ENCODE measurements at regions not wholly inside any gene's neighbourhood (a gene's known extent, or its start where the extent isn't known, plus 50 kb on each side); places are given as distances from the start of the nearest gene placed in this dataset.
"Not testable (repeated sequence)": the region's sequence is repeated elsewhere in the genome, so short reads cannot be mapped to it uniquely, and the experiment has no call there.

DNA sequence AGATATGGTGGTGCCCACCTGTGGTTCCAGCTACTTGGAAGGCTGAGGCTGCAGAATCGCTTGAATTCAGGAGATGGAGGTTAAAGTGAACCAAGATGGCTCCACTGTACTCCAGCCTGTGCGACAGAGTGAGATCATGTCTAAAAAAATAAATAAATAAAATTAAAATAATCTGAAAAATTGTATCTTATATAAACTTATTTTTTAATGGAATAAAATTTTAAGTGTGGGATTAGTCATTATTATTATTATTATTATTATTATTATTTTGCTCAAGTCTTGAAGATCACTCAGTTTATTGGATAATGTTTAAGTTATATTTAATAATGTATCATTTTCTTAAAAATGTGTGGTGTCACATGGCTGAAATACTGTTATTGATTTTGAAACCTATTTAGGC is 688.0 kb upstream of the COX7C start:
- Mint-ChIP-seq H3K27me3 (no peaks in the 10 kb centered on the region), H3K36me3 (ENCODE audit: low read depth) (no peaks in the 10 kb centered on the region), H3K4me1 (ENCODE audit: low read depth) (no peaks in the 10 kb centered on the region), H3K9me3 (peaks cover 5% of the 10 kb centered on the region), H3K4me3 (no peak overlapping the region), H3K27ac (no peak overlapping the region)

- Mint-ChIP-seq H3K27me3 (no peaks in the 10 kb centered on the region), H3K4me3 (no peak overlapping the region), H3K4me1 (ENCODE audit: low read depth) (no peaks in the 10 kb centered on the region), H3K9me3 (no peaks in the 10 kb centered on the region), H3K27ac (no peak overlapping the region), H3K36me3 (ENCODE audit: low read depth) (no peaks in the 10 kb centered on the region)
These were observed 686.5 kb upstream of the COX7C start for GRCh38 chr5:85931220-85931619.

DNA sequence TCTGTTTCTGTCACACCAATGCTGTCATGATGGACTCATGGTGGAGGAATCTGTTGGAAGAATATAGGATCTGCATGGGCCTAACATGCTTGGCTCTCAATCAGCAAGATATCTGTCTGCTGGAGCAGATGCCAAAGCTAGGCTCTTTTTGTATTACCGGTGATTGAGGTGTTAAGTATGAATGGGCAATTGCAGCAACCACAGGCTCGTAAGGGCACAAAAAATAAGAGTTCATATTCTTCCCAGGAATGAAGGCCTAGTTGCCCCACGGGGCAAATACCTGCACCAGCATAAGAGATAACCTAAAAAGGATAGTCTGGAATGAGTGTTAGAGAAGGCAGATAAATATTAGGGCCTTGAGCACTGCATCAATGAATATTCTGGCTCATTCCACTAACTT is 679.5 kb upstream of the COX7C start:
- Mint-ChIP-seq H3K4me1 (ENCODE audit: low read depth) (no peaks in the 10 kb centered on the region), H3K27me3 (no peaks in the 10 kb centered on the region), H3K36me3 (ENCODE audit: low read depth) (no peaks in the 10 kb centered on the region), H3K27ac (no peak overlapping the region), H3K9me3 (peaks cover 3% of the 10 kb centered on the region), H3K4me3 (no peak overlapping the region)

DNA sequence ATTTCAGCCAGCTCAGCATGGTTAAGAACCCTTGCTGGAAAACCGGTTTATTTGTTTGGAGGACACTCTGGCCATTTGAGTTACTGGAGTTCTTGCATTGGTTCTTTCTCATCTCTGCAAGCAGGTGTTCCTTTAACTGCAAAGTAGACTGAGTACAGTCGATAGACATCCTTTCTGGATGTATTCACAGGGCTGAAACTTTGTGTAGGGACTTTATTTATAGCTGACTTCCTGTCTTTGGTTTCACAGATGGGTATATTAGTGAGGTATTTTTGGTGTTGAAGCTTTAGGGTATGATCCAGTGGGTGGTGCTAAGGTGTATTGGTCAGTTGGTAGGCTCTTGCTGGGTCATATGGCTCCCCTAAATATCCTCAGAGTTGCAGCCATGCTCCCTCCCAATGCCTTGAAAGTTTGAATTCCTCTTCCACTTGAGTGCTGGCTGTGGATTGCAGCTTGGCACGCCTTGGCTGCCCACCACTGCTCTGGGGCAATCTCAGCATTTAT is 666.0 kb upstream of the COX7C start:
- Mint-ChIP-seq H3K27ac (no peak overlapping the region), H3K4me1 (ENCODE audit: low read depth) (no peaks in the 10 kb centered on the region), H3K9me3 (peaks cover 4% of the 10 kb centered on the region), H3K4me3 (no peak overlapping the region), H3K36me3 (ENCODE audit: low read depth) (no peaks in the 10 kb centered on the region), H3K27me3 (no peaks in the 10 kb centered on the region)

GRCh38 chr5:85952680-85953079 is 665.1 kb upstream of the COX7C start:
- no peak overlapping the region for H3K4me3 Mint-ChIP-seq
- H3K4me1 Mint-ChIP-seq (ENCODE audit: low read depth), result no peaks in the 10 kb centered on the region
- H3K27ac Mint-ChIP-seq, result no peak overlapping the region
- peaks cover 5% of the 10 kb centered on the region for H3K9me3 Mint-ChIP-seq
- no peaks in the 10 kb centered on the region for H3K36me3 Mint-ChIP-seq (ENCODE audit: low read depth)
- no peaks in the 10 kb centered on the region for H3K27me3 Mint-ChIP-seq

- Mint-ChIP-seq H3K4me1 (ENCODE audit: low read depth) (no peaks in the 10 kb centered on the region), H3K27ac (no peak overlapping the region), H3K27me3 (no peaks in the 10 kb centered on the region), H3K9me3 (no peaks in the 10 kb centered on the region), H3K4me3 (no peak overlapping the region), H3K36me3 (ENCODE audit: low read depth) (no peaks in the 10 kb centered on the region)
These were observed 650.1 kb upstream of the COX7C start for GRCh38 chr5:85967681-85968080.

GRCh38 chr5:85972539-85972938 is 645.2 kb upstream of the COX7C start:
- Mint-ChIP-seq H3K4me3 (no peak overlapping the region), H3K36me3 (ENCODE audit: low read depth) (no peaks in the 10 kb centered on the region), H3K9me3 (no peaks in the 10 kb centered on the region), H3K27ac (no peak overlapping the region), H3K27me3 (no peaks in the 10 kb centered on the region), H3K4me1 (ENCODE audit: low read depth) (no peaks in the 10 kb centered on the region)

- Mint-ChIP-seq H3K4me1 (ENCODE audit: low read depth) (no peaks in the 10 kb centered on the region), H3K27ac (no peak overlapping the region), H3K9me3 (peaks cover 5% of the 10 kb centered on the region), H3K27me3 (no peaks in the 10 kb centered on the region), H3K4me3 (no peak overlapping the region), H3K36me3 (ENCODE audit: low read depth) (no peaks in the 10 kb centered on the region)
These were observed 632.6 kb upstream of the COX7C start for GRCh38 chr5:85985167-85985566.

DNA sequence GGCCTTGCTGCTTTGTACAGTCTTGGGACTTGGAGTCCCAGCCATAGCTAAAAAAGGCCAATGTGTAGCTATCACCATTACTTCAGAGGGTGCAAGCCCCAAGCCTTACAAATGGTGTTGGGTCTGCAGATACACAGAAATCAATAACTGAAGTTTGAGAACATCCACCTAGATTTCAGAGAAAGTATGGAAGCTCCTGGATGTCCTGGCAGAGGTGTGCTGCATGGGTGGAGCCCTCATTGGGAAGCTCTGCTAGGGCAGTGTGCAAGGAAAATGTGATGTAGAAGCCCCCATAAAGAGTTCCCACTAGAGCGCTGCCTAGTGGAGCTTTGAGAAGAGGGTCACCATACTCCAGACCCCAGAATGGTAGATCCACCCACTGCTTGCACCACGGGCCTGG is 626.7 kb upstream of the COX7C start:
- H3K27me3 Mint-ChIP-seq, result no peaks in the 10 kb centered on the region

DNA sequence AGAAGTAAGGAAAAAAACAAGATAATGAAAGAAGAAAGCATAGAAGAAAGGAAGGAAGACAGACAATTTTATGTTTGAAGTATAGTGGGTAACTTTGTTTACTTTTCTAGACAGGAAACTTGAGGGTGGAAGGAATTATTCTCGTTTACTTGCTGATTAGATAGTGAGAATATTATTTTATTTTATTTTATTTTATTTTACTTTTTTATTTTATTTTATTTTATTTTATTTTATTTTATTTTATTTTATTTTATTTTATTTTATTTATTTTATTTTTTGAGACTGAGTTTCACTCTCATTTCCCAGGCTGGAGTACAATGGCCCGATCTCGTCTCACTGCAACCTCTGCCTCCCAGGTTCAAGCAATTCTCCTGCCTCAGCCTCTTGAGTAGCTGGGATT is 623.1 kb upstream of the COX7C start:
- not testable (repeated sequence) for H3K4me3 Mint-ChIP-seq; H3K27ac Mint-ChIP-seq; H3K4me1 Mint-ChIP-seq (ENCODE audit: low read depth); H3K36me3 Mint-ChIP-seq (ENCODE audit: low read depth); H3K27me3 Mint-ChIP-seq; H3K9me3 Mint-ChIP-seq

More for the DNA sequence above, 626.7 kb upstream of the COX7C start:
- no peaks in the 10 kb centered on the region for H3K4me1 Mint-ChIP-seq (ENCODE audit: low read depth)
- peaks cover 9% of the 10 kb centered on the region for H3K9me3 Mint-ChIP-seq
- no peak overlapping the region for H3K27ac Mint-ChIP-seq
- H3K36me3 Mint-ChIP-seq (ENCODE audit: low read depth), result no peaks in the 10 kb centered on the region
- no peak overlapping the region for H3K4me3 Mint-ChIP-seq

DNA sequence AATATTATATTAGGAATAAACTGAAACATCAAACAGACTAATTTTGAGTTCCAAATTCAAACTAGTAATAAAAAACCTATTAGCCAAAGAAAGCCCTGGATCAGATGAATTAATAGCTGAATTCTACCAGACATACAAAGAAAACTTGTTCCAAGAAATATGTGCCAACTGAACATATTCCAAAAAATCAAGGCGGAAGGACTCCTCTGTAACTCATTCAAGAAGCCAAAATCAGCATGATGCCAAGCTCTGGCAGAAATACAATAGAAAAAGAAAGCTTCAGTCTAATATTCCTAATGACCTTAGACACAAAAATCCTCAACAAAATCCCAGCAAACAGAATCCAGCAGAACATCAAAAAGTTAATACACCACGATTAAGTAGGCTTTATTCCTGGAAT is 619.1 kb upstream of the COX7C start:
- peaks cover 5% of the 10 kb centered on the region for H3K9me3 Mint-ChIP-seq
- no peaks in the 10 kb centered on the region for H3K27me3 Mint-ChIP-seq
- H3K36me3 Mint-ChIP-seq (ENCODE audit: low read depth), result no peaks in the 10 kb centered on the region
- no peak overlapping the region for H3K4me3 Mint-ChIP-seq
- no peak overlapping the region for H3K27ac Mint-ChIP-seq
- H3K4me1 Mint-ChIP-seq (ENCODE audit: low read depth), result no peaks in the 10 kb centered on the region

GRCh38 chr5:86008293-86008692 is 609.4 kb upstream of the COX7C start:
- Mint-ChIP-seq H3K4me3 (no peak overlapping the region), H3K27me3 (no peaks in the 10 kb centered on the region)

DNA sequence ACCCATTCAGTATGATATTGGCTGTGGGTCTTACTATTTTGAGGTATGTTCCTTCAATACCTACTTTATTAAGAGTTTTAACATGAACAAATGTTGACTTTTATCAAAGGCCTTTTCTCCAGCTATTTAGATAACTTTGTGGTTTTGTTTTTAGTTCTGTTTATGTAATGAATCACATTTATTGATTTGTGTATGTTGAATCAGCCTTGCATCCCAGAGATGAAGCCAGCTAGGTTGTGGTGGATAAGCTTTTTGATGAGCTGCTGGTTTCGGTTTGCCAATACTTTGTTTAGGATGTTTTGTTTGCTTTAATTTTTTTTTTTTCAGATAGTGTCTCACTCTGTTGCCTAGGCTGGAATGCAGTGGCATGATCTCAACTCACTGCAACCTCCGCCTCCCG is 609.0 kb upstream of the COX7C start:
- no peak overlapping the region for H3K27ac Mint-ChIP-seq
- no peaks in the 10 kb centered on the region for H3K27me3 Mint-ChIP-seq
- H3K9me3 Mint-ChIP-seq, result peaks cover 15% of the 10 kb centered on the region
- H3K4me1 Mint-ChIP-seq (ENCODE audit: low read depth), result no peaks in the 10 kb centered on the region
- no peaks in the 10 kb centered on the region for H3K36me3 Mint-ChIP-seq (ENCODE audit: low read depth)
- H3K4me3 Mint-ChIP-seq, result no peak overlapping the region

More at GRCh38 chr5:86008293-86008692, 609.4 kb upstream of the COX7C start:
- H3K27ac Mint-ChIP-seq, result no peak overlapping the region
- H3K9me3 Mint-ChIP-seq, result peaks cover 14% of the 10 kb centered on the region
- H3K4me1 Mint-ChIP-seq (ENCODE audit: low read depth), result no peaks in the 10 kb centered on the region
- H3K36me3 Mint-ChIP-seq (ENCODE audit: low read depth), result no peaks in the 10 kb centered on the region

- no peaks in the 10 kb centered on the region for H3K36me3 Mint-ChIP-seq (ENCODE audit: low read depth)
- no peak overlapping the region for H3K27ac Mint-ChIP-seq
- H3K27me3 Mint-ChIP-seq, result no peaks in the 10 kb centered on the region
- H3K9me3 Mint-ChIP-seq, result peaks cover 24% of the 10 kb centered on the region
- no peak overlapping the region for H3K4me3 Mint-ChIP-seq
- H3K4me1 Mint-ChIP-seq (ENCODE audit: low read depth), result no peaks in the 10 kb centered on the region
These were observed 605.8 kb upstream of the COX7C start for GRCh38 chr5:86011937-86012336.

DNA sequence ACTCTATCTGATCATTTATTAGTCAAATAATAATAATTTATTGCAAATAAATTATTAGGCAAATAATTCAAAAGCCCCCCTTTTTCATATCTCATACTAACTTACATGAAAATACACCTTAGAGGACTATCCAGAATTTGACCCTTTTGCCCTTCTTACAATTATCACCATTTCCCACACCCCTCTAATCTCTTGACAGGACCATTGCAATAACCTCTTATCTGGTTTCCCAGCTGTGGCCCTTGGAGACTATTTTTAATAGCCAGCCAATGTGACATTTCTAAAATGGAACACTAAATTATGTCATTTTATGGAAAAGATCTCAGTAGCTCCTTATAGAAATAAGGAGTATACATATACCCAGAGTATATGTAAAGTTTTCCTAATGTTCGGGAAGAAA is 588.4 kb upstream of the COX7C start:
- Mint-ChIP-seq H3K4me3 (no peak overlapping the region), H3K4me1 (ENCODE audit: low read depth) (no peaks in the 10 kb centered on the region), H3K36me3 (ENCODE audit: low read depth) (no peaks in the 10 kb centered on the region), H3K27ac (no peak overlapping the region), H3K27me3 (no peaks in the 10 kb centered on the region), H3K9me3 (no peaks in the 10 kb centered on the region)

DNA sequence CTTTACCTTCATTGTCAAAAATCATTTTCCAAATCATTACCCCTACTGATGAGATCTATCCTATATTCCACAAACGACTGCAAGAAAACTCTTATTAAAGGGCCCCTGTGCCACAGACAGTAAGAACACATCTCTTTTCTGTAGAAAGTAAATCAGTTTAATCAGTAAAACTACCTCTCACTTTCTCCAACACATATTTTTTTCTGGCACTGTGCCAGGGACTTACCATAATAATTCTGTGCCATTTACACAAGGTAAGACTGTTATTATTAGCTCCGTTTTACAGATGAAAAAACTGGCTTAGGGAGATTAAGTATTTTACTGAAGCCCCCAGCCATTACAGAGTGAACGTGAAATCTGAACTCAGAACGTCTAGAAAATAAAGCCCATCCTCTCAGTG is 587.0 kb upstream of the COX7C start:
- Mint-ChIP-seq H3K27ac (no peak overlapping the region), H3K4me1 (ENCODE audit: low read depth) (no peaks in the 10 kb centered on the region), H3K36me3 (ENCODE audit: low read depth) (no peaks in the 10 kb centered on the region), H3K9me3 (no peaks in the 10 kb centered on the region), H3K4me3 (no peak overlapping the region), H3K27me3 (no peaks in the 10 kb centered on the region)

Data from stimulated activated naive CD8-positive, alpha-beta T cell treated with anti-CD3 and anti-CD28 coated beads, Interleukin-15, Interleukin-2, amounts not matched to agents 100 ng/mL and 50 ng/mL, for 24 hours (primary cell).